ENCODE measurements at regions not wholly inside any gene's neighbourhood (a gene's known extent, or its start where the extent isn't known, plus 50 kb on each side); places are given as distances from the start of the nearest gene placed in this dataset.
"Not testable (repeated sequence)": the region's sequence is repeated elsewhere in the genome, so short reads cannot be mapped to it uniquely, and the experiment has no call there.

DNA sequence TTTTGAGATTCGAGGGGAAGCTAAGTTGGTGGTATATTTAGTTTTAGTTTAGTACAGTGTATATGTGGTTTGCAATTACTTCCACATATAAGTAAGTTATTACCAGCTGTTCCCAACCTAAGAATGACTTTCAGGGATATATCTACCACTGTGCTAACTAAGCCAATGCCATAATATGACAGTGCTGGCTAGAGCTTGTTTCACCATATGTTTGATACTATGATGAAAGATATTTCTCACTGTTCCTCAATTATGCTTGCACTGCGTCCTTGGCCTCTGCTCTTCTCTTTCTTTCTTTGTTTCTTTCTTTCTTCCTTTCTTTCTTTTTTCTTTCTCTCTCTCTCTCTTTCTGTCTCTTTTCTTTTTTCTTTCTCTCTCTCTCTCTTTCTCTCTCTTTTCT lies 113.8 kb upstream of the SKAP2 start:
- Histone ChIP-seq H3K36me3 (ENCODE audit: control insufficient read depth, low read length) (no peaks in the 10 kb centered on the region), H3K27me3 (ENCODE audit: control insufficient read depth, low read length) (no peaks in the 10 kb centered on the region), H4K20me1 (ENCODE audit: control insufficient read depth, insufficient read depth, low read depth, low read length) (no peaks in the 10 kb centered on the region), H3K27ac (ENCODE audit: low read depth, low read length) (no peak overlapping the region), H3K9me2 (replicated peaks; ENCODE audit: control insufficient read depth, low read length) (no peaks in the 10 kb centered on the region), H3K4me1 (ENCODE audit: control insufficient read depth, low read length) (0 out of 2 replicates have a peak, but pooled peaks cover 3% of the 10 kb centered on the region), H3K9me3 (ENCODE audit: control insufficient read depth, insufficient read depth, low read length) (0 out of 2 replicates have a peak, but pooled peaks cover 3% of the 10 kb centered on the region), H3F3A (ENCODE audit: control insufficient read depth, insufficient read depth) (no peaks in the 10 kb centered on the region), H3K79me2 (ENCODE audit: control insufficient read depth, low read length) (no peaks in the 10 kb centered on the region), H3K4me3 (ENCODE audit: low read length) (no peak overlapping the region), H3K4me2 (ENCODE audit: low read length) (no peak overlapping the region)
- TF ChIP-seq, protein P1, sequence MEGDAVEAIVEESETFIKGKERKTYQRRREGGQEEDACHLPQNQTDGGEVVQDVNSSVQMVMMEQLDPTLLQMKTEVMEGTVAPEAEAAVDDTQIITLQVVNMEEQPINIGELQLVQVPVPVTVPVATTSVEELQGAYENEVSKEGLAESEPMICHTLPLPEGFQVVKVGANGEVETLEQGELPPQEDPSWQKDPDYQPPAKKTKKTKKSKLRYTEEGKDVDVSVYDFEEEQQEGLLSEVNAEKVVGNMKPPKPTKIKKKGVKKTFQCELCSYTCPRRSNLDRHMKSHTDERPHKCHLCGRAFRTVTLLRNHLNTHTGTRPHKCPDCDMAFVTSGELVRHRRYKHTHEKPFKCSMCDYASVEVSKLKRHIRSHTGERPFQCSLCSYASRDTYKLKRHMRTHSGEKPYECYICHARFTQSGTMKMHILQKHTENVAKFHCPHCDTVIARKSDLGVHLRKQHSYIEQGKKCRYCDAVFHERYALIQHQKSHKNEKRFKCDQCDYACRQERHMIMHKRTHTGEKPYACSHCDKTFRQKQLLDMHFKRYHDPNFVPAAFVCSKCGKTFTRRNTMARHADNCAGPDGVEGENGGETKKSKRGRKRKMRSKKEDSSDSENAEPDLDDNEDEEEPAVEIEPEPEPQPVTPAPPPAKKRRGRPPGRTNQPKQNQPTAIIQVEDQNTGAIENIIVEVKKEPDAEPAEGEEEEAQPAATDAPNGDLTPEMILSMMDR (IDR thresholded peaks at IDR 0.05; ENCODE audit: low read depth, low read length, poor library complexity, severe bottlenecking) = no peak
- no peak for TF ChIP-seq EZH2phosphoT487 (IDR thresholded peaks at IDR 0.05; ENCODE audit: borderline replicate concordance, low read length)

DNA sequence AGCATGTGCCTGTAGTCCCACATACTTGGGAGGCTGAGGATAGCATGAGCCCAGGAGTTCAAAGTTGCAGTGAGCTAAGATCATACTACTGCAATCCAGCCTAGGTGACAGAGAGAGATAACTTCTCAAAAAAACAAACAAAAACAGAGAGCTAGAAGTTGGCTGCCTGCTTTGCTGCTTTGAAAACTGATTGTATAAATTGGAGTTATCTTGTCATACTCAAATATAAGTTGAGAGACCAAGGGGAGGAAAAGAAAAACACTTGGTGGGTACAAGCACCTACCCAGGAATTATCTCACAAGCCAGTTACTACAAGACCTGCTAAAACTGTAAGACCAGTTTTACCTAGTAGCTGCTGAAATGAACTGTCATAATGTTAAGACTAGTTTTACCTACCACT lies 112.5 kb upstream of the SKAP2 start:
- Histone ChIP-seq H3F3A (ENCODE audit: control insufficient read depth, insufficient read depth) (no peaks in the 10 kb centered on the region), H3K4me2 (ENCODE audit: low read length) (no peak overlapping the region), H3K4me1 (ENCODE audit: control insufficient read depth, low read length) (0 out of 2 replicates have a peak, but pooled peaks cover 3% of the 10 kb centered on the region), H3K9me2 (replicated peaks; ENCODE audit: control insufficient read depth, low read length) (no peaks in the 10 kb centered on the region), H3K27me3 (ENCODE audit: control insufficient read depth, low read length) (no peaks in the 10 kb centered on the region), H3K4me3 (ENCODE audit: low read length) (no peak overlapping the region), H4K20me1 (ENCODE audit: control insufficient read depth, insufficient read depth, low read depth, low read length) (no peaks in the 10 kb centered on the region), H3K36me3 (ENCODE audit: control insufficient read depth, low read length) (no peaks in the 10 kb centered on the region), H3K27ac (ENCODE audit: low read depth, low read length) (no peak overlapping the region), H3K9me3 (ENCODE audit: control insufficient read depth, insufficient read depth, low read length) (0 out of 2 replicates have a peak, but pooled peaks cover 3% of the 10 kb centered on the region), H3K79me2 (ENCODE audit: control insufficient read depth, low read length) (no peaks in the 10 kb centered on the region)
- TF ChIP-seq, protein P1 (IDR thresholded peaks at IDR 0.05; ENCODE audit: low read depth, low read length, poor library complexity, severe bottlenecking) = no peak
- no peak for TF ChIP-seq EZH2phosphoT487 (IDR thresholded peaks at IDR 0.05; ENCODE audit: borderline replicate concordance, low read length)

DNA sequence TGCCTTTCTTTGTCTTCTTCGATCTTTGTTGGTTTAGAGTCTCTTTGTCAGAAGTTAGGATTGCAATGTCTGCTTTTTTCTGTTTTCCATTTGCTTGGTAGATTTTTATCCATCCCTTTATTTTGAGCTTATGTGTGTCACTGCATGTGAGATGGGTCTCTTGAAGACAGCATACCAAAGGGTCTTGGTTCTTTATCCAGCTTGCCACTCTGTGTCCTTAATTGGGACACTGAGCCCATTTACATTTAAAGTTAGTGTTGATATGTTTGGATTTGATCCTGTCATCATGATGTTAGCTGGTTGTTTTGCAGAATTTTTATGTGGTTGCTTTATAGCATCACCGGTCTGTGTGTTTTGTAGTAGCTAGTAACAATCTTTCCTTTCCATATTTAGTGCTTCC lies 107.5 kb upstream of the SKAP2 start:
- not testable (repeated sequence) for H3K27me3 ChIP-seq (ENCODE audit: control insufficient read depth, low read length); H3K4me3 ChIP-seq (ENCODE audit: low read length); H3K27ac ChIP-seq (ENCODE audit: low read depth, low read length); H3F3A ChIP-seq (ENCODE audit: control insufficient read depth, insufficient read depth); H3K79me2 ChIP-seq (ENCODE audit: control insufficient read depth, low read length); H4K20me1 ChIP-seq (ENCODE audit: control insufficient read depth, insufficient read depth, low read depth, low read length); H3K9me2 ChIP-seq (replicated peaks; ENCODE audit: control insufficient read depth, low read length); H3K4me2 ChIP-seq (ENCODE audit: low read length); H3K9me3 ChIP-seq (ENCODE audit: control insufficient read depth, insufficient read depth, low read length); H3K4me1 ChIP-seq (ENCODE audit: control insufficient read depth, low read length); H3K36me3 ChIP-seq (ENCODE audit: control insufficient read depth, low read length)

DNA sequence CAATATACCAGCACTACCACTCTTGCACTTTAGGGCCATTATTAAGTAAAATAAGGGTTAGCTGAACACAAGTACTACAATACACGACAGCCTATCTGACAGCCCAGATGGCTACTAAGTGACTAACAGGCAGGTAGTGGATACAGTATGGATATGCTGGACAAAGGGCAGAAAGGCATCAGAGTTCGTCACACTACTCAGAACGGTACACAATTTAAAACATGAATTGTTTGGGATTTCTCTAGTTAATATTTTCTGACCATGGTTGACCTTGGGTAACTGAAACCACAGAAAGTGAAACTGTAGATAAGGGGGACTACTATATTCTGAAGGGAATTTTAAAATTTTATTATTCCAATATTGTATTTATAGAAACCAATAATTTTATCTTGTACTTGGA lies 101.3 kb upstream of the SKAP2 start:
- no peak overlapping the region for H3K4me2 ChIP-seq (ENCODE audit: low read length)

More for the DNA sequence above, 101.3 kb upstream of the SKAP2 start:
- Histone ChIP-seq H3K9me3 (ENCODE audit: control insufficient read depth, insufficient read depth, low read length) (no peaks in the 10 kb centered on the region), H3K36me3 (ENCODE audit: control insufficient read depth, low read length) (no peaks in the 10 kb centered on the region), H3K79me2 (ENCODE audit: control insufficient read depth, low read length) (no peaks in the 10 kb centered on the region), H3K4me3 (ENCODE audit: low read length) (no peak overlapping the region), H3K27me3 (ENCODE audit: control insufficient read depth, low read length) (no peaks in the 10 kb centered on the region), H3K27ac (ENCODE audit: low read depth, low read length) (no peak overlapping the region), H3K9me2 (replicated peaks; ENCODE audit: control insufficient read depth, low read length) (no peaks in the 10 kb centered on the region), H3F3A (ENCODE audit: control insufficient read depth, insufficient read depth) (peaks cover 3% of the 10 kb centered on the region; the same call in 1 of the 2 replicates), H4K20me1 (ENCODE audit: control insufficient read depth, insufficient read depth, low read depth, low read length) (no peaks in the 10 kb centered on the region), H3K4me1 (ENCODE audit: control insufficient read depth, low read length) (peaks cover 25% of the 10 kb centered on the region)
- TF ChIP-seq EZH2phosphoT487 (IDR thresholded peaks at IDR 0.05; ENCODE audit: borderline replicate concordance, low read length) = no peak
- TF ChIP-seq, protein P1 (IDR thresholded peaks at IDR 0.05; ENCODE audit: low read depth, low read length, poor library complexity, severe bottlenecking) = no peak
